ENCODE measurements at regions not wholly inside any gene's neighbourhood (a gene's known extent, or its start where the extent isn't known, plus 50 kb on each side); places are given as distances from the start of the nearest gene placed in this dataset.

- Histone ChIP-seq H3K9me3 (replicated peaks; ENCODE audit: control insufficient read depth, insufficient read depth, low read length) (no peaks in the 10 kb centered on the region), H3K9me1 (replicated peaks; ENCODE audit: control insufficient read depth, extremely low read depth, insufficient read depth, low read length) (no peaks in the 10 kb centered on the region), H3K36me3 (ENCODE audit: control insufficient read depth in 2 of 2, extremely low read depth in 1 of 2, insufficient read depth in 2 of 2, low read length in 2 of 2) (no peaks in the 10 kb centered on the region), H3K4me1 (ENCODE audit: control insufficient read depth, extremely low read depth, insufficient read depth, low read length) (no peaks in the 10 kb centered on the region), H3K27me3 (ENCODE audit: control insufficient read depth in 2 of 2, insufficient read depth in 2 of 2, low read length in 2 of 2) (peaks cover 0 to 2% of the 10 kb centered on the region in 2 experiments), H4K20me1 (replicated peaks; ENCODE audit: control insufficient read depth, extremely low read depth, insufficient read depth, low read length) (no peaks in the 10 kb centered on the region), H2AFZ (ENCODE audit: low read depth, low read length) (no peak overlapping the region), H3K9ac (replicated peaks; ENCODE audit: extremely low read depth, insufficient read depth, low read length) (no peak overlapping the region), H3K79me2 (ENCODE audit: control insufficient read depth, insufficient read depth, low read length) (no peaks in the 10 kb centered on the region), H3K4me2 (ENCODE audit: insufficient read depth, low read length) (no peak overlapping the region), H3K27ac (ENCODE audit: insufficient read depth, low read depth, low read length) (no peak overlapping the region), H3K4me3 (replicated peaks in 1 of 3; ENCODE audit: insufficient read depth in 1 of 3, low read depth in 1 of 3, low read length in 3 of 3) (no peak overlapping the region)
- BruUV-seq (replicated peaks): no TSS peak
- intact Hi-C loops (cut with micrococcal nuclease): no loop called here
- ChIA-PET POLR2A (no interaction called here), CTCF (no interaction called here)
- no peak for DNase-seq (ENCODE audit: low read depth, low spot score)
- no peak for TF ChIP-seq CTCF (IDR thresholded peaks at IDR 0.05; ENCODE audit: extremely low read depth in 1 of 2, insufficient read depth in 1 of 2, low read depth in 1 of 2, low read length in 2 of 2)
- FAIRE-seq: no peak
- dilution Hi-C loops (cut with MboI; ENCODE audit: extremely low pct_ligation_motif_present, low sequenced_read_pairs): no loop called here
Measured at GRCh38 chr4:79607979-79608378, 200.0 kb upstream of the GK2 start.

- ChIA-PET CTCF (interaction anchor here (0.9 kb wide), 1 partner anchor 14 kb away, joined by 3 read pairs; no protein-coding TSS in a partner anchor), POLR2A (no interaction called here)
- TF ChIP-seq GATA2 (IDR thresholded peaks at IDR 0.05; ENCODE audit: insufficient read depth, insufficient read length, low read depth, low read length) (no peak), MYC (IDR thresholded peaks at IDR 0.05; ENCODE audit: low read depth, low read length) (no peak), POLR2A (IDR thresholded peaks at IDR 0.05; ENCODE audit: low read depth, low read length) (no peak), POLR2AphosphoS5 (IDR thresholded peaks at IDR 0.05; ENCODE audit: insufficient read depth, low read depth, low read length) (no peak), CTCF (IDR thresholded peaks at IDR 0.05; ENCODE audit: extremely low read depth in 1 of 2, insufficient read depth in 1 of 2, low read depth in 1 of 2, low read length in 2 of 2) (no peak), EZH2 (IDR thresholded peaks at IDR 0.05; ENCODE audit: borderline replicate concordance, low read depth, low read length, severe bottlenecking) (no peak), JUN (IDR thresholded peaks at IDR 0.05; ENCODE audit: borderline replicate concordance, insufficient read depth, insufficient read length, low read depth) (no peak), FOS (IDR thresholded peaks at IDR 0.05; ENCODE audit: borderline replicate concordance, insufficient read depth, low read length) (no peak), MAX (IDR thresholded peaks at IDR 0.05; ENCODE audit: insufficient read depth, insufficient read length) (no peak)
- no peaks in the 10 kb centered on the region for H3K9me1 ChIP-seq (replicated peaks; ENCODE audit: control insufficient read depth, extremely low read depth, insufficient read depth, low read length)
- H2AFZ ChIP-seq (ENCODE audit: low read depth, low read length): no peak overlapping the region
- no peak overlapping the region for H3K4me3 ChIP-seq (replicated peaks in 1 of 3; ENCODE audit: insufficient read depth in 1 of 3, low read depth in 1 of 3, low read length in 3 of 3)
- H3K4me1 ChIP-seq (ENCODE audit: control insufficient read depth, extremely low read depth, insufficient read depth, low read length): no peaks in the 10 kb centered on the region
- H3K27ac ChIP-seq (ENCODE audit: insufficient read depth, low read depth, low read length): no peak overlapping the region
- intact Hi-C loops (cut with micrococcal nuclease) (no loop called here), dilution Hi-C loops (cut with MboI; ENCODE audit: extremely low pct_ligation_motif_present, low sequenced_read_pairs) (no loop called here)
- H3K36me3 ChIP-seq (ENCODE audit: control insufficient read depth in 2 of 2, extremely low read depth in 1 of 2, insufficient read depth in 2 of 2, low read length in 2 of 2): no peaks in the 10 kb centered on the region
- no peak overlapping the region for H3K9ac ChIP-seq (replicated peaks; ENCODE audit: extremely low read depth, insufficient read depth, low read length)
- H4K20me1 ChIP-seq (replicated peaks; ENCODE audit: control insufficient read depth, extremely low read depth, insufficient read depth, low read length): no peaks in the 10 kb centered on the region
- FAIRE-seq: no peak
- DNase-seq (ENCODE audit: low read depth, low spot score): no peak
- H3K9me3 ChIP-seq (replicated peaks; ENCODE audit: control insufficient read depth, insufficient read depth, low read length): no peaks in the 10 kb centered on the region
- H3K79me2 ChIP-seq (ENCODE audit: control insufficient read depth, insufficient read depth, low read length): no peaks in the 10 kb centered on the region
- no peak overlapping the region for H3K4me2 ChIP-seq (ENCODE audit: insufficient read depth, low read length)
- H3K27me3 ChIP-seq (ENCODE audit: control insufficient read depth in 2 of 2, insufficient read depth in 2 of 2, low read length in 2 of 2): no peaks in the 10 kb centered on the region
- no TSS peak for BruUV-seq (replicated peaks)
Measured at GRCh38 chr4:79604152-79604551, 196.1 kb upstream of the GK2 start.
